ENCODE measurements at regions not wholly inside any gene's neighbourhood (a gene's known extent, or its start where the extent isn't known, plus 50 kb on each side); places are given as distances from the start of the nearest gene placed in this dataset.

- TF ChIP-seq MAFK (IDR thresholded peaks at IDR 0.05; ENCODE audit: low read depth, low read length) = no peak
- TF ChIP-seq, protein P1, sequence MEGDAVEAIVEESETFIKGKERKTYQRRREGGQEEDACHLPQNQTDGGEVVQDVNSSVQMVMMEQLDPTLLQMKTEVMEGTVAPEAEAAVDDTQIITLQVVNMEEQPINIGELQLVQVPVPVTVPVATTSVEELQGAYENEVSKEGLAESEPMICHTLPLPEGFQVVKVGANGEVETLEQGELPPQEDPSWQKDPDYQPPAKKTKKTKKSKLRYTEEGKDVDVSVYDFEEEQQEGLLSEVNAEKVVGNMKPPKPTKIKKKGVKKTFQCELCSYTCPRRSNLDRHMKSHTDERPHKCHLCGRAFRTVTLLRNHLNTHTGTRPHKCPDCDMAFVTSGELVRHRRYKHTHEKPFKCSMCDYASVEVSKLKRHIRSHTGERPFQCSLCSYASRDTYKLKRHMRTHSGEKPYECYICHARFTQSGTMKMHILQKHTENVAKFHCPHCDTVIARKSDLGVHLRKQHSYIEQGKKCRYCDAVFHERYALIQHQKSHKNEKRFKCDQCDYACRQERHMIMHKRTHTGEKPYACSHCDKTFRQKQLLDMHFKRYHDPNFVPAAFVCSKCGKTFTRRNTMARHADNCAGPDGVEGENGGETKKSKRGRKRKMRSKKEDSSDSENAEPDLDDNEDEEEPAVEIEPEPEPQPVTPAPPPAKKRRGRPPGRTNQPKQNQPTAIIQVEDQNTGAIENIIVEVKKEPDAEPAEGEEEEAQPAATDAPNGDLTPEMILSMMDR (conservative IDR thresholded peaks at IDR 0.05; ENCODE audit: low read depth, low read length) = no peak
- TF ChIP-seq POLR2A (IDR thresholded peaks at IDR 0.05; ENCODE audit: low read depth, low read length) = no peak
- TF ChIP-seq, protein P2, sequence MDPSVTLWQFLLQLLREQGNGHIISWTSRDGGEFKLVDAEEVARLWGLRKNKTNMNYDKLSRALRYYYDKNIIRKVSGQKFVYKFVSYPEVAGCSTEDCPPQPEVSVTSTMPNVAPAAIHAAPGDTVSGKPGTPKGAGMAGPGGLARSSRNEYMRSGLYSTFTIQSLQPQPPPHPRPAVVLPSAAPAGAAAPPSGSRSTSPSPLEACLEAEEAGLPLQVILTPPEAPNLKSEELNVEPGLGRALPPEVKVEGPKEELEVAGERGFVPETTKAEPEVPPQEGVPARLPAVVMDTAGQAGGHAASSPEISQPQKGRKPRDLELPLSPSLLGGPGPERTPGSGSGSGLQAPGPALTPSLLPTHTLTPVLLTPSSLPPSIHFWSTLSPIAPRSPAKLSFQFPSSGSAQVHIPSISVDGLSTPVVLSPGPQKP (IDR thresholded peaks at IDR 0.05; ENCODE audit: borderline replicate concordance, low read depth, low read length) = no peak
- TF ChIP-seq, protein P3, sequence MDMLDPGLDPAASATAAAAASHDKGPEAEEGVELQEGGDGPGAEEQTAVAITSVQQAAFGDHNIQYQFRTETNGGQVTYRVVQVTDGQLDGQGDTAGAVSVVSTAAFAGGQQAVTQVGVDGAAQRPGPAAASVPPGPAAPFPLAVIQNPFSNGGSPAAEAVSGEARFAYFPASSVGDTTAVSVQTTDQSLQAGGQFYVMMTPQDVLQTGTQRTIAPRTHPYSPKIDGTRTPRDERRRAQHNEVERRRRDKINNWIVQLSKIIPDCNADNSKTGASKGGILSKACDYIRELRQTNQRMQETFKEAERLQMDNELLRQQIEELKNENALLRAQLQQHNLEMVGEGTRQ (IDR thresholded peaks at IDR 0.05; ENCODE audit: low read depth, low read length) = no peak
- no peak for TF ChIP-seq FOS (IDR thresholded peaks at IDR 0.05; ENCODE audit: low read depth, low read length)
- TF ChIP-seq RAD21 (IDR thresholded peaks at IDR 0.05; ENCODE audit: low read length) = no peak
- TF ChIP-seq MAZ (IDR thresholded peaks at IDR 0.05; ENCODE audit: borderline replicate concordance, low read depth, low read length) = no peak
- TF ChIP-seq CEBPB (IDR thresholded peaks at IDR 0.05; ENCODE audit: low read depth, low read length) = no peak
- TF ChIP-seq CHD1 (IDR thresholded peaks at IDR 0.05; ENCODE audit: low read depth, low read length) = no peak
- no peak for TF ChIP-seq MXI1 (IDR thresholded peaks at IDR 0.05; ENCODE audit: borderline replicate concordance, low read depth, low read length)
- TF ChIP-seq RCOR1 (IDR thresholded peaks at IDR 0.05; ENCODE audit: insufficient replicate concordance, low read length) = no peak
- TF ChIP-seq SMC3 (IDR thresholded peaks at IDR 0.05; ENCODE audit: low read depth, low read length) = no peak
- TF ChIP-seq NFE2L2 (IDR thresholded peaks at IDR 0.05; ENCODE audit: low read depth, low read length) = no peak
Measured at GRCh38 chr5:162325143-162325727, 257.7 kb downstream of the GABRG2 start.

All from IMR-90 (cell line).